Astrocyte (in vitro differentiated cells and primary cell): ENCODE measurements at regions not wholly inside any gene's neighbourhood (a gene's known extent, or its start where the extent isn't known, plus 50 kb on each side); places are given as distances from the start of the nearest gene placed in this dataset.

ENCODE experiments used
- CTCF ChIP-seq: IDR thresholded peaks from 2 replicates; pipeline ENCODE4 v1.5.1; 2011; ENCODE audit warnings: low read depth, mild to moderate bottlenecking, inconsistent platforms, low read length, moderate library complexity; ENCODE audit not compliant: insufficient read depth
- EZH2 ChIP-seq: IDR thresholded peaks from 2 replicates; pipeline ENCODE4 v1.6.1; 2012; ENCODE audit warnings: mild to moderate bottlenecking, low read length, inconsistent platforms; ENCODE audit not compliant: insufficient read depth

GRCh38 chr2:173657996-173658717 lies 303.5 kb downstream of the CDCA7 start:
- no peak for TF ChIP-seq CTCF
- TF ChIP-seq EZH2, result no peak
